IPS-NIHi7 (cell line): ENCODE measurements at regions not wholly inside any gene's neighbourhood (a gene's known extent, or its start where the extent isn't known, plus 50 kb on each side); places are given as distances from the start of the nearest gene placed in this dataset.
"Not testable (repeated sequence)": the region's sequence is repeated elsewhere in the genome, so short reads cannot be mapped to it uniquely, and the experiment has no call there.

Source experiments
- DNase-seq: peaks from one replicate; pipeline ENCODE4 v3.0.0; 2012; ENCODE audit warnings: mixed read lengths; ENCODE audit errors: extremely low spot score

DNA sequence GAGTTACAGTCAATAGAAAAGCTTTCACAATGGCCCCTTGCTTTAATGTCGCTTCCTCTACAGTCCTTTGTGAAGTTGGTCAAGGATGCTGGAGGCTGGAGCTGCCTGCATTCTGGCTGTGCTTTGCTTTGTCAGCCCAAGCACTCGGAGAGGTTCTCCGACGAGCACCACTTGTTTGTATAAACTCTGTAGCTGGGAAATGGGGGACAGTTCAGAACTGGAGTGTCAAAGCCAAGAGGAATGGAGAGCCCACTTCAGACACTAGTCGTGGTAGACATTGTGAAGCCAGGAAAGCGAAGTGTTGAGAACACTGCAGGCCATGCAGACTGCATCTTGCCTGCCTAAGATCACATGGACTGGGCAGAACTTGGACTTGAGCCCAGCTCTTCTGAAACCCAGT is 330.3 kb downstream of the GADD45G start:
- DNase-seq: no peak

DNA sequence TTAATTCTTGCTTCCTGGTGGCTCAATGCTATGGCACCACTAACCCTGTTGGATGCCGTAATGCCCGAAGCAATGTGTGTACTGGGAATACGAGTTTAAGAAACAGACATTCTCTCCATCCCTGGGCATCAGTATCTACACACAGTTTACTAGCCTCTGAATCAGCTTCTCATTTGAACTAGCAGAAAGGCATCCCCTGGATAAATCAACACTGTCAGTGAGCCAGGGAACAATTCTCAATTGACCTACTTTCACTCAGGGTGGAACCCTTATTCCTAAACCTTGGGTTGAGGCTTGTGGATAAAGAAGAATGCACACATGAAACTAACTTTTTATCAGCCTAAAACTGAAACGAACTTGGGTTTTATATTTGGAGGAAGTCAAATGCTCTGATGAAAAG is 331.0 kb downstream of the GADD45G start:
- DNase-seq: no peak

DNA sequence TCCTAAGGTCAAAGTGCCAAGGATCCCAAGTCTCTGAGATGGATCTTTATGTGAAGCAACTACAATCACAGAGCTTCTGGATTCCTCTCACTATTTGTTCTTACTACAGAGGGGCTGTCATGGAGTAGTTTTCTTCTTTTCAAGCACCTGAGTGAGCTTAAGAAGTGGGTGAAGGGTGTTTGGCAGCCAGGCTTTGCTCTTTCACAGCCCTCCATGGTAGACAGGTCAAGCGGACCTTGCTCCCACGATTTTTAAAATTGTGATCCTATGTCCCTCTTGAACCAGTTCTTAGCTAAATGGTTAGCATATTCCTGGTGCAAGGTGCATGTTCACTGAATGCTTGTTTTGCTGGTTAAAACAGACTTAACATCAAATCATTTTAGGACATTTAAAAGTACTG is 332.2 kb downstream of the GADD45G start:
- no peak for DNase-seq

DNA sequence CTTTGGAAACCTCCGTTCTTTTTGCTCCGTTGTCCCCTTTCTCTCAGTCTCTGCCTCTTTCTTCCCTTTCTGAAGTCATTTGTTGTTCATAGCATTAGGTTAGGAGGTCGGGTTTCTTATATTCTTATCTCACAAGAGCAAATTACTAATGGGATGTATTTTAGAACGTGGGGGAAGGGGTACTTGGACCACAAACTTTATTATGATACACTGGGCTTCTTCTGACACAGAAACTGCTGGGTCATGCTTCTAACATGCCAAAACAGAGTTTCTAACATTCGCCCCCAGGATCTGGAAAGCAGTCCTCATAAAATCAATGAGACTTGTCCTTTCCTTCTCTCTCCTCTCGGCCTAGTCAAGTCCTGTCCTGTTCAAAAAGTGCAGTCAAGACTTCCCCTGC is 334.4 kb downstream of the GADD45G start:
- DNase-seq: no peak

DNA sequence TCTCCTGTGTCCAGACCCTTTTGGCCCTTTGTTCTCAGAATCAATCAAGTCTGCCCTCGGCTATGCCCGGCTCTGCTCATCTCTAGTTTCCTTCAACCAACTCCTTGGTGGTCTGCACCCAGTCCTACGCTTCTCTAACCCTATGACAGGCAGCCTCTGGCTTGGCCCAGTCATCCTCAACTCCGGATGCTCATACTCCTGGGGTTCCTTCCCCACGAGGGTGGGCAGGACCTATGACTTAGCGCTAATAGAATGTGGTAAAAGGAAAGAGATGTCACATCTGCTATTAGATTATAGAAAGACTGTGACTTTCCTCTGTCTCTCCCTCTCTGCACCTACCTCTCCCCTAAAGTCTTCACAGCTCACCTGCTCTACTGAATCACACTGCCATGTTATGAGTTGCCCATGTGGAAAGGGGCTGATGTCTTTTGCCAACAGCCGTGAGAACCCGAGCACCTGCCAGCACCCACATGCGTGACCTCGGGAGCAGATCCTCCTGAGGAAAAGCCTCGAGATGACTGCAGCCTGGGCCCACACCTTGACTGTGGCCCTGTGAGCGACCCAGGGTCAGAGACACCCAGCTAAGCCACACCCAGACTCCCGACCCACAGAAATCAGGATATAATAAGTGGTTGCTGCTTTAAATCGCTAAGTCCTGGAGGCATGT is 334.9 kb downstream of the GADD45G start:
- DNase-seq: no peak

DNA sequence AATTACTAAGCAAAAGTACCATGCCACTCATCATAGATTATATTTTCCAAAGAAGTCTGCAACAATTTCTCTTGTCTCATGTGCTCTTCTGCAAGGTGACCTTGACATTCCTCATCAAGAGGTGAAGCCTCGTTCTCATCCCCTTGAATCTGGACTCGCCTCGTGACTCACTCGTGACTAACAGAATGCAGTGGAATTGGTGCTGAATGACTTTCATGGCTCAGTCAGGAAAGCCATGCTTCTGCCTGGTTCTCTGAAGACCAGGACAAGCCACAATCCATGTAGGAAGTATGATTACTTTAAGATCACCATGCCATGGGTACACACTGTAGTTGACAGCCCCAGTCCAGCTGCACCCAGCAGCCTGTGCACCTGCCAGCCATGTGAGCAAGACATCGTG is 335.8 kb downstream of the GADD45G start:
- no peak for DNase-seq

DNA sequence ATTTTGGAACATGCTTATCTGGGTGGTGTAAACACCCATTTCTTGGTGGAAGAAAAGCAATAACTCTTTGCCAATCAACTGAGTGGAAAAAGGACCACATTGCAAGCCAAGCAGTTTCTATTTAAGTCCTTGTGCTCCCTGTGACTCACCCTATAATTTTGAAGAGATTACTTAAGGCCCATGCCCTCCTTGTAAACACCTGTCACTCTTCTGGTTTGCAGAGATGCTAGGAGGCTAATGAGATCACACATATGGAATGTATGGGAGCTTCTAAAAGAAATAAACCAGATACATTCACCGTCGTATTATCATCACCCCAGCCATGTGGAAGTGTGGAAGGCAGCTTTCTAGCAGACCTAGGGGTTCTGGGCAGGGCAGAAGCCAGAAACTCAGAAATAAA is 337.1 kb downstream of the GADD45G start:
- no peak for DNase-seq

DNA sequence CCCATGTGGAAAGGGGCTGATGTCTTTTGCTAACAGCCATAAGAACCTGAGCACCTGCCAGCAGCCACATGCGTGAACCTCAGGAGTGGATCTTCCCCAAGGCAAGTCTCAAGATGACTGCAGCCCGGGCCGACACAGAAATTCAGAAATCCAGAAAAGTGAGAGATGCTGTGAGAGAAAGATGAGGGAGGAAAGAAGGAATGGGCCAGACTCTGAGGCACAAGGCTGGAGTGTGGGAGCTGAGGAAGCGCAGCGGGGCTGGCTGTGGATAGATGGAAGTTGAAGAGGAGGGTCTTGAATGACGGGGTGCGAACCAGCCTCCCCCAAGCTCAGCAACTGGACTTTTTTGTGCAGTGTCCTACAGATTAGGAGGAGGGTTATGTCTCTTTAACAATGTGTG is 337.8 kb downstream of the GADD45G start:
- DNase-seq: no peak

DNA sequence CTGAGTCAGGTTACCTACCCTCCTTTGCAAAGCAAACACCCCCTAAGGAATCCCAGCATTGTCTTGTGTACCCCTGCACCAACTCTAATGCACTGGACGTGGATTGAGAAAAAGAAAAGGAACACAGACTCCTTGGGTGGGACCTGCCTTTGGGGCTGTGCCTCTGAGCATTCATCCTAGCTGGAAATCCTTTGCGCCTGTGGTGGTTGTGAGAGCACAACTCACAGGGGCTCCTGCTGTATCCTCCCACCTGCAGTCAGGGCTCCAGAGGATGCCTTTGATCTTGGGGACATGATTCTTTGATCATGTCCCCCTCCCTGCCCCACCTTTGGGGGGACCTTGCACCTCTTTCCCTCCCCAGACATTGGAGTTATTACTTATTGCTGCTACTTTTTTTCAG is 338.5 kb downstream of the GADD45G start:
- no peak for DNase-seq

DNA sequence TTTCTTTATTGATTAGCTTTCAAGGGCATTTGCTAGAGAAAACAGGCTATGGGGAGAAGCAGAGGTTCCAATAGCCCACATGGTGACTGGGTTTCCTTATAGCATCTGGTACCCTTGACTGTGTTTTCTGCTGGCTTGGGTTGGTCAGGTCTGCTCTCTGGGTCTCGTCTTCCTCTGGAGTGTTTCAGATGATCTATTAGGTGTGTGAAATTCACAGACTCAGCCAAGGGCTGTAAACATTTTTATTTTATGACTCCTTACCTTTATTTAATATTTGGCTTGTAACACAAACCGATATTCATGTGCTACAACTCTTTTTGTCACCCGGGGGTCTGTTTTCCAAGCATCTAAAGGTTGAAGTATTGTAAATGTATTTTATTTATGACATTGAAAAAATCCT is 338.9 kb downstream of the GADD45G start:
- no peak for DNase-seq

DNA sequence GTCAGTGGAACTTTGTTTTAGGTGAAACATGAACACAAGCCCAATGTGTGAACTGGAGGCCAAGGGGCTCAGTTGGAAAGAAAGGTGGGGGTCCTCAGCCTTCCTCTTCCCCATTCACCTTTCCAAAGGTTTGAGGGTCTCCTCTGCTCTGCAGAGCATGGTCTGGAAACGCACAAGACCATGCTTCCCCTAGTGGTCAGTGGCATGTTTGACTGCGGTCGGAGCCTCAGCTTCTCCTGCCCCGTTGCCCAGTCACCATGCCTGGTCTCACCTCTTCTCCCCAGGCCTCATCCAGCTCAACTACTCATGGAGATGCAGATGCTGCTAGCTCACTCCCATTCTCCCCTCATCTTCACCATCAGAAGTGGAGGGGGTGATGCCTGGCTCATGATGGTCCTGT is 340.3 kb downstream of the GADD45G start:
- peak; percentile 45 for DNase-seq

DNA sequence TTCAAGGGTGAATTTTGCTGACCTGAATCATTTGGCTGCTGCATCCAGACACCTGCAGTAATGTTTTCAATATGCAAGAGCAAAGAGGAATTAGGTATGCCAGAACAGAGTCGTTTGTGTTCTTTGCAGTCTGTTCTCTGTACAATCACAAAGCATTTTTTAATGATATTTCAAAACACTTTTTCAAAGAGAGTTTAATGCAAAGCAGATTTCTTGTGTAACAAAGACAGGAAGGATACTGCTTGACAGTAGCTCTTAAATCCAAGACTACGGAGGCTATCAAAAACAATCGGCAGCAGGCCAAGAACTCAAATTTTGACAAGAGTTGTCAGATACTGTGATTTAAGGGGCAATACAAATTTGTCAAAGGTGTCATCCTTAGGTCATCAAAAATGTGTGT is 341.9 kb downstream of the GADD45G start:
- DNase-seq: no peak

DNA sequence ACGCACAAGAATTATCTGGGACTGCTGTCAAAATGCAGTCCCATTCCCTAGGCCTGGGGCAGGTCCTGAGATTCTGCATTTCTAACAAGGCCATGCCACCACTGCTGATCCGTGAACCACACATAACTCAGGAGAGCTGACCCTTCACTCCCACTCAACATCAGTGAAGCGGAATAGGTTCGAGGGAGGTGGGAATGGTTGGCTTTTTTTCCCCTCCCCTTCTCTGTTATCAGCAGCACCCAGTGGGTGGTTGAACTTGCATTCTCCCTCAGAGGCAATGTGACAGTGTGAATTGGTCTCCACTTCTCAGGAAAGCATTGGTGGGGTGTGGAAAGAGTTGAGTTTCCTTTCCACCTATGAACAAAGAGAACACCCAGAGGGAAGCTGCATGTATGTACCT is 344.3 kb downstream of the GADD45G start:
- no peak for DNase-seq

DNA sequence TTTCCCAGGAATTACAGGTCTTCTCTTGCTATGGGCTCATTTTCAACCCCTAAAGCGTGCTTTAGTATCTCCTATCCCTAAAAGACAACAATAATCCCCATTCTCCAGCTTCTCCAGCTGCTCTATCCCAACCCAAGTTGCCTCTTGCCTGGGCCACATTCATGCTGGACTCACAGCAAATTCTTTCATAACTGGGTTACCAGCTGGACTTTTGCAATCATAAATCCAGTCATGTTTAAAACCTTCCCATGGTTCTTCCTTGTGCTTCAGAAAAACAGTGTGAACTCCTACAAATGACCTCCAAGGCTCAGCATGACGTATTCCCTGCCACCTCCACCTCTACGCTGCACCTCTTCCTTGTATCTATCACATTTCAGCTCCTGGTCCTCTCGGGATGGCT is 346.9 kb downstream of the GADD45G start:
- DNase-seq: no peak

DNA sequence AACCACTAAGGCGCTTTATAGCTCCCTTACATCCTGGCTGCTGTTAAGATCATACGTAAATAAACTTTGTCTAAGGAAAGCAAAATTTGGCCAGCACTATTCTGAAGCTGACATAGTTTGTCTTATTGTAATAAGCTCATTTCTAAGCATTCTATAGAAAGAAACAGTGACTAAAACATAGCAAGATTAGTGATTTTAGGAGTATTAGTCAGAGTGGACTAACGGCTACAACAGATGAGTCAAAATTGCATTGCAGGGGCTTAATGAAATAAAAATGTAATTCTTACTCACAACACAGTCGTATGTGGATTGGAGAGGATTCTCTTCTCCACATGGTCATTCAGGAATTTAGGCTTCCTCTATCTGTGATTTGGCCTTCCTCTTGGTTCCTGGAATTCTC is 347.6 kb downstream of the GADD45G start:
- no peak for DNase-seq

DNA sequence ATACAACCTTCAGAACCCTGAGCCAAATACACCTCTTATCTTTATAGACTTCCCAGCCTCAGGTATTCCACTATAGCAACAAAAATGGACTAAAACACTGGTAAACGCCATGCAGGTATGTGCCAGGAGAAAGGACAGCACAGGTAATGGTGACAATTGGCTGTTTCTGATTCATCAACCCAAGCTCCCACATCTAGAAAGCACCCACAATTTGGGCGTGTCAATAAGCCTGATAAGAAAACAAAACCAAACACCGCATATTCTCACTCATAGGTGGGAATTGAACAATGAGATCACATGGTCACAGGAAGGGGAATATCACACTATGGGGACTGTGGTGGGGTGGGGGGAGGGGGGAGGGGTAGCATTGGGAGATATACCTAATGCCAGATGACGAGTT is 348.5 kb downstream of the GADD45G start:
- DNase-seq: not testable (repeated sequence)

DNA sequence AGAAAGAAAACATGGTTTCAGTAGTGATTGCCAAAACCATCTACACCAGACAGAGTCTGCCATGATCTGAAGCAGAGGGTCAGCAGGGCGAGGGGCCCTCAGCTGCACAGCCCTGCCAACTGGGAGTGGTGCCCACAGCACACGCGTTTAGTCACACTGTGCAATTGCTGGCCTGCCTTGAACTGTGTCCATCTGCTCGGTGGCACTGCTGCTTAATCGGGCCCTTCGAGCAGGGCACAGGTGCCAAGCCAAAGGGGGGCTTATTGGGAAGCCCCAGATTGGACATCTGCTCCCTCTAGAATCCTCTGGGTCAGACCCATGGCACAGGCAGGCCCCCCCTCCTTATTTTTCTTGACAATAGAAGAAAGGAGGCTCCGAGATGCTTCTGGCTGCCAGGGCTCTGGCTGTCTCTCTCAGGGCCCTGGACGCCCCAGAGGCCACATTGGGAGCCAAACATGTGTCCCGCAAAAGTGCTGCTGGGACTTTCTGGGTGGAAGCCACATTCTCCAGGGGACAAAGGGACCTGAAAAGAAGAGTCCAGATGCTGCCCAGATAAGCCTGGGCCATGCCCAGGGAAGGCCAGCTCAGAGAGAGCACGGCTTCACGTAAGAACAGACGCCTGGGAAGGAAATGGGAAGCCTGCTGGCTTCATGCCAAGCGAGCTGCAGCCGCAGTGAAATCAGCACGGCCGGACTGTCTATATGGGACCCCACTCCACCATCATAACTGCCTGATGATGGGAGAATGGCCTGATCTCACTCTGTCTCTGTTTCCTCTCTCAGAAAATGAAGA is 349.2 kb downstream of the GADD45G start:
- DNase-seq: no peak

DNA sequence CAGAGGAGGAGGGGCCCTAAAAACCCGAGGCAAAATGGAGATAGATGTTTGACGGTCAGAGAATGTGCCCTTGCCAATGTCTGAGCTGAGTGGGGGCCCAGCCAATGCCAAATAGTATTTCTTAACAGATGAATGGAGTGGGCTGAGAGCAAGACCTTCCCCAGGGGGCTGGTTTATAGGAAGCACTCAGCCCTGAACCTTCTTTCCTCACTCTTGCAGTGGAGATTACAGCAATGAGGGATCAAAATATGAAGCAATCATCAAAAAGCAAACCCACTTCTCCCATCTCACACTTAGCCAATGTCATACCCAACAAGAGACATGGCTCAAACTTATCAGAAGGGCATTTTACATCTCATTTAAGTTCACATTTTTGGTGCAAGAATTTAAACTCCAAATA is 350.3 kb downstream of the GADD45G start:
- no peak for DNase-seq

DNA sequence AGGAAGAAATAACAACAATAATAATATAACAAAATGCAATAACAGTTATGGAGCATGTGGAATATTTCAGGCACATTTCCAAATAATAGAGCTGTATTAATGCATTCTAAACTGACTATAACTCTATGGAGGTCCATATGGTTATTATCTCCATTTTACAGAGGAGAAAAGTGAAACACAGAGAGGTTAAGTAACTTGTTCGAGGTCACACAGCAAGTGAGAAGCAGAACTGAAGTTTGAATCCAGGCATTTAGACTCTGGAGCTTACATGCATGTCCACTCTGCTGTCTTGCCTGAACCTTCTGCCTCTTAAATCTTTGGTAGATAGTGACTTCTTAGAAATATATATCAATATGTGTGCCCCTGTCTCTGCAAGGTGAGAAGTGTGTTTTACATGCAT is 350.8 kb downstream of the GADD45G start:
- DNase-seq: no peak

DNA sequence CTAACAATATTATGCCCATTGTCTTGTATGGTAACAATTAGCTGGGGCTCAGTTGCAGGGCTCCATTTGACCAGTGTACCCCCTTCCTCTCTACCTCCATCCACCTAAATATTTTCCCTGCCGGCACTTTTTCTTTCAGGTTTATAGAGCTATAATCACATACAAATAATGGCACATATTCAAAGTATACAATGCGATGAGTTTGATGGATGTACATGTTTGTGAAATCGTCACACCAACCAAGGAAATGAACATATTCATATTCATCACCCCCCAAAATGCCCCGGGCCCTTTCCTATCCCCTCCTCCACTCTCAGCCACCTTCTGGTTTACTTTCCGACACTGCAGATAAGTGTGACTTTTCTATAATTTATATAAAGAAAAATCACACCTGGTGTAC is 351.5 kb downstream of the GADD45G start:
- DNase-seq: no peak

DNA sequence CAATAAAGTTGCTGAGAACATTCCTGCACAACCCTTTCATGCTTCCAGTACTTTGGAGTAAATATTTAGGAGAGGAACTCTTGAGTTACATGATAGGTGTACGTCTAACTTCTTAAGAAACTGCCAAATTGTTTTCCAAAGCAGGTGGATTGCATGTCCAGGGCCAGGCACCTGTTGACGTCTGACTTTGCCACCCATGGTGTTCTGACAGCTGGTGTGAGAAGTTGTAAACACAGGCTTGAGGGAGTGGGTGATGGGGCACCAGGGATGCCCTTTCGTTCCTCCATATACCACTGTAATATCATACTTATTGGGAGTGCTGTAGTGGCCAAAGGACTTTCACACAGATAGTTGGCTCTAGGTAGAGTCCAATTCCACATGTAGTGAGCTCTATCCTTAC is 352.1 kb downstream of the GADD45G start:
- no peak for DNase-seq

DNA sequence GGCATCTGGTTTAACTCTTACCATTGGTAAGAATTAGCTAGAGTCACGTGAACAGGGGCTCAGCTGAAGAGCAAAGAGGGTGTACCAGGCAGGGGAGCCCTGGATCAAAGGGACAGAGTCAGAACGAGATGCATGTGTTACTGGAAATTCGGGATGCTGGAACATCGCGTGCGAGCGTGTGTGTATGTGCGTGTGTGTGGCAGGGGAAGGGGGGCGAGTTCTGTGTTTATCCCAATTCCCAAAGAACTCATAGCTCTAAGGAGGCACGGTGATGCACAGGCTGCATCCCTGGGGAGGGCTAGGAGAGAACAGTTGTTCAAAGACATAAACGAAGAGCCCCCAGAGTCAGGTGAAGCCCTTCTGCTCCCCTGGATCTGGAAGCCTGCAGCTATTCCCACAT is 353.3 kb downstream of the GADD45G start:
- DNase-seq: no peak

DNA sequence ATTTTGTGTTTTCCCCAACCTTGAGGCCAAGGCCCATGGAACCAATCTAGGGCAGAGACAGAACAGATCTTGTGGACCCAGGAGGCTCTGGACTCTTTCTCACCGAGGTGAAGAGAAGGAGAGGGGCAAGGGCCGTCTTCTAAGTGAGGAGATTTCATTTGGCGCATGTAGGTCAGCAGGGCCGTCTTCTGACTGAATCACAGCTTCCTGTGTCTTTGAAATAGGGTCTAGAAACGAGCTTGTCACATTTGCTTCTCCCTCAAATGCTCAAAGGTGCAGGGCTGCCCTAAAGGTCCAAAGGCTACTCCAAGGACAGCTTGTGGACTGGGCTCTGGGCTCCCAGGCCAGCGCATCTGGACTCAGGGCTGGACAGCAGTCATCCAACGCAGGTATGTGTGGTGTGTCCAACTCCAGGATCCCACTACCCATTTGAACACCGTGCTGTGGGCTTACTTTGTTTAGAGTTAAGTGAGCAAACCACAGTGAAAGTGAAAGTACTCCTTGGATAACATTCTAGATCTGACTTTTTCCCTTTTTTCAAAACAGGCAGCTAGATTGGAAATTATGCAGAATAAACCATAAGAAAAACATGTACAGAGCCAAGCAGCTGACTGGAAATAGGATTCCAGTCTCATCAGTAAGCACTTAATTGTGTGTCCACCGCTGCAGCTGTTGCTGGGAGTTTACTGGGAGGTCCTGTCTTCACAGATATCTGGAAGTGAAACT is 357.0 kb downstream of the GADD45G start:
- no peak for DNase-seq
